ENCODE measurements at regions not wholly inside any gene's neighbourhood (a gene's known extent, or its start where the extent isn't known, plus 50 kb on each side); places are given as distances from the start of the nearest gene placed in this dataset.

DNA sequence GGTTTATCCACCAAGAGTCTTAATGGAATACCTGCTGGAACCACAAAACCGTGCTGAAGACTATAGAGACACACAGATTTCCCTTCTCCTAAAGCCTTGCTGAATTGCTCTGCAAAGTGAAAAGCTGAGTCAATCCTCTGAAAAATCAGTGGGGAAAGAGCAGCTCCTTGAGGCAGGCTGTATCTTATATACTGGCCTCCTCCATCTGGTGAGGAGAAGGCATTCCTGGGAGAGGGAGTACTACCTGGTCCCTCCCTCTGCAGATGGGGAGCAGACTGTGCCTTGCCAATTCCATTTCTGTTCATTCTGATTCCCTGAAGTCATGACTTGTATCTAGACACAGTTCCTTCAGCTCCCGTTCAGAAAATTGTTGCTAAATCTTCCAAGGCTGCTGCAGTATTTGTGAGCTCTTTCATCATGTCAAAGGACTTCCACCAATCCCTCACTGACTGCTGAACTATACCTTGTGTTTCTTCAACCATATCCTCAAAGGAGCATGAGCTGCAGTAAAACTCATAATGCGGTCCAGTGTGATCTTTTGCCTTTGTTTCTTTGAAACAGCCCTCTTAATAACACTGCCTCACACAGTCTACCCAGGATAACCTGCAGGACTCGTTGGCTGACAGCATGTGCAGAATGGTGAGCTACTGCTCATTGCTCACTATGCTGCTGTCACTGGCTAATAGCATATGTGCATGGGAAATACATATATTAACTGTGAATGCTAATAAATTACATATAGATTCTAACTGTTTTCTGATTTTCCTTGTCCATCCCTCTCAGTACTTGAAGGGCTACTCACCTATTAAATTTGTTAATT lies 84.5 kb downstream of the FOXD1 start:
- H3K36me3 ChIP-seq (ENCODE audit: insufficient read depth), result no peaks in the 10 kb centered on the region
- H3F3A ChIP-seq (replicated peaks; ENCODE audit: low read depth), result no peaks in the 10 kb centered on the region
- H3K27ac ChIP-seq (ENCODE audit: low read depth), result no peak overlapping the region
- H3K4me3 ChIP-seq, result no peak overlapping the region
- H3K36me3 Mint-ChIP-seq (ENCODE audit: low read depth), result no peaks in the 10 kb centered on the region
- no peak overlapping the region for H3K4me3 Mint-ChIP-seq
- ATAC-seq, result no peak; the same call in 2 of the 3 replicates
- no peaks in the 10 kb centered on the region for H3K4me1 ChIP-seq (ENCODE audit: insufficient read depth)
- no peaks in the 10 kb centered on the region for H3K79me2 ChIP-seq (replicated peaks; ENCODE audit: insufficient read depth)
- H2AFZ ChIP-seq, result peak overlapping the region; percentile 63; the same call in 1 of the 2 replicates
- H3K4me2 ChIP-seq, result no peak overlapping the region
- TF ChIP-seq STAT1 (IDR thresholded peaks at IDR 0.05; ENCODE audit: unreplicated experiment), result no peak
- no peak for TF ChIP-seq NANOG (IDR thresholded peaks at IDR 0.05; ENCODE audit: borderline replicate concordance)
- TF ChIP-seq JUNB (IDR thresholded peaks at IDR 0.05; ENCODE audit: unreplicated experiment), result no peak
- TF ChIP-seq, protein P1, sequence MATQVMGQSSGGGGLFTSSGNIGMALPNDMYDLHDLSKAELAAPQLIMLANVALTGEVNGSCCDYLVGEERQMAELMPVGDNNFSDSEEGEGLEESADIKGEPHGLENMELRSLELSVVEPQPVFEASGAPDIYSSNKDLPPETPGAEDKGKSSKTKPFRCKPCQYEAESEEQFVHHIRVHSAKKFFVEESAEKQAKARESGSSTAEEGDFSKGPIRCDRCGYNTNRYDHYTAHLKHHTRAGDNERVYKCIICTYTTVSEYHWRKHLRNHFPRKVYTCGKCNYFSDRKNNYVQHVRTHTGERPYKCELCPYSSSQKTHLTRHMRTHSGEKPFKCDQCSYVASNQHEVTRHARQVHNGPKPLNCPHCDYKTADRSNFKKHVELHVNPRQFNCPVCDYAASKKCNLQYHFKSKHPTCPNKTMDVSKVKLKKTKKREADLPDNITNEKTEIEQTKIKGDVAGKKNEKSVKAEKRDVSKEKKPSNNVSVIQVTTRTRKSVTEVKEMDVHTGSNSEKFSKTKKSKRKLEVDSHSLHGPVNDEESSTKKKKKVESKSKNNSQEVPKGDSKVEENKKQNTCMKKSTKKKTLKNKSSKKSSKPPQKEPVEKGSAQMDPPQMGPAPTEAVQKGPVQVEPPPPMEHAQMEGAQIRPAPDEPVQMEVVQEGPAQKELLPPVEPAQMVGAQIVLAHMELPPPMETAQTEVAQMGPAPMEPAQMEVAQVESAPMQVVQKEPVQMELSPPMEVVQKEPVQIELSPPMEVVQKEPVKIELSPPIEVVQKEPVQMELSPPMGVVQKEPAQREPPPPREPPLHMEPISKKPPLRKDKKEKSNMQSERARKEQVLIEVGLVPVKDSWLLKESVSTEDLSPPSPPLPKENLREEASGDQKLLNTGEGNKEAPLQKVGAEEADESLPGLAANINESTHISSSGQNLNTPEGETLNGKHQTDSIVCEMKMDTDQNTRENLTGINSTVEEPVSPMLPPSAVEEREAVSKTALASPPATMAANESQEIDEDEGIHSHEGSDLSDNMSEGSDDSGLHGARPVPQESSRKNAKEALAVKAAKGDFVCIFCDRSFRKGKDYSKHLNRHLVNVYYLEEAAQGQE (IDR thresholded peaks at IDR 0.05; ENCODE audit: unreplicated experiment), result no peak
- TF ChIP-seq, protein P2, sequence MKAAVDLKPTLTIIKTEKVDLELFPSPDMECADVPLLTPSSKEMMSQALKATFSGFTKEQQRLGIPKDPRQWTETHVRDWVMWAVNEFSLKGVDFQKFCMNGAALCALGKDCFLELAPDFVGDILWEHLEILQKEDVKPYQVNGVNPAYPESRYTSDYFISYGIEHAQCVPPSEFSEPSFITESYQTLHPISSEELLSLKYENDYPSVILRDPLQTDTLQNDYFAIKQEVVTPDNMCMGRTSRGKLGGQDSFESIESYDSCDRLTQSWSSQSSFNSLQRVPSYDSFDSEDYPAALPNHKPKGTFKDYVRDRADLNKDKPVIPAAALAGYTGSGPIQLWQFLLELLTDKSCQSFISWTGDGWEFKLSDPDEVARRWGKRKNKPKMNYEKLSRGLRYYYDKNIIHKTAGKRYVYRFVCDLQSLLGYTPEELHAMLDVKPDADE (IDR thresholded peaks at IDR 0.05), result no peak
- TF ChIP-seq ZNF331 (CRISPR knock-in tag; IDR thresholded peaks at IDR 0.05; ENCODE audit: low read depth), result no peak
- TF ChIP-seq POLR2AphosphoS5 (IDR thresholded peaks at IDR 0.05; ENCODE audit: low read depth), result no peak
- TF ChIP-seq, protein P3, sequence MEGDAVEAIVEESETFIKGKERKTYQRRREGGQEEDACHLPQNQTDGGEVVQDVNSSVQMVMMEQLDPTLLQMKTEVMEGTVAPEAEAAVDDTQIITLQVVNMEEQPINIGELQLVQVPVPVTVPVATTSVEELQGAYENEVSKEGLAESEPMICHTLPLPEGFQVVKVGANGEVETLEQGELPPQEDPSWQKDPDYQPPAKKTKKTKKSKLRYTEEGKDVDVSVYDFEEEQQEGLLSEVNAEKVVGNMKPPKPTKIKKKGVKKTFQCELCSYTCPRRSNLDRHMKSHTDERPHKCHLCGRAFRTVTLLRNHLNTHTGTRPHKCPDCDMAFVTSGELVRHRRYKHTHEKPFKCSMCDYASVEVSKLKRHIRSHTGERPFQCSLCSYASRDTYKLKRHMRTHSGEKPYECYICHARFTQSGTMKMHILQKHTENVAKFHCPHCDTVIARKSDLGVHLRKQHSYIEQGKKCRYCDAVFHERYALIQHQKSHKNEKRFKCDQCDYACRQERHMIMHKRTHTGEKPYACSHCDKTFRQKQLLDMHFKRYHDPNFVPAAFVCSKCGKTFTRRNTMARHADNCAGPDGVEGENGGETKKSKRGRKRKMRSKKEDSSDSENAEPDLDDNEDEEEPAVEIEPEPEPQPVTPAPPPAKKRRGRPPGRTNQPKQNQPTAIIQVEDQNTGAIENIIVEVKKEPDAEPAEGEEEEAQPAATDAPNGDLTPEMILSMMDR (conservative IDR thresholded peaks at IDR 0.05; ENCODE audit: low read depth in 2 of 2), result no peak
- TF ChIP-seq ZNF114 (CRISPR knock-in tag; IDR thresholded peaks at IDR 0.05), result no peak
- TF ChIP-seq CREB1 (CRISPR knock-in tag; IDR thresholded peaks at IDR 0.05; ENCODE audit: low read depth), result no peak
- TF ChIP-seq EZH2 (IDR thresholded peaks at IDR 0.05; ENCODE audit: low read depth, unreplicated experiment), result no peak
- TF ChIP-seq EZH2phosphoT487 (IDR thresholded peaks at IDR 0.05; ENCODE audit: unreplicated experiment), result no peak
- H3K27me3 ChIP-seq (ENCODE audit: insufficient read depth), result no peaks in the 10 kb centered on the region
- H4K20me1 ChIP-seq (replicated peaks; ENCODE audit: insufficient read depth), result no peaks in the 10 kb centered on the region
- H3K9me3 Mint-ChIP-seq, result no peaks in the 10 kb centered on the region
- no peak overlapping the region for H3K27ac Mint-ChIP-seq
- no peaks in the 10 kb centered on the region for H3K27me3 Mint-ChIP-seq (ENCODE audit: insufficient read depth, low read depth, poor library complexity)
- no peaks in the 10 kb centered on the region; the same call in none of the 2 replicates for H3K9me2 ChIP-seq (ENCODE audit: insufficient read depth)
- DNase-seq (ENCODE audit: low spot score), result no peak
- H3K4me1 Mint-ChIP-seq, result peaks cover 4% of the 10 kb centered on the region
